IMR-90 (cell line): ENCODE measurements at regions not wholly inside any gene's neighbourhood (a gene's known extent, or its start where the extent isn't known, plus 50 kb on each side); places are given as distances from the start of the nearest gene placed in this dataset.
A peak's percentile ranks its signal among the peaks of the same experiment; 100 is the strongest.

Source experiments
- ATAC-seq: fragments of 200-7000 bp; cut with Tn5 transposase; 2 replicates; pipeline ENCODE4 v1.9.1; 2020; ENCODE audit warnings: low read depth, mild to moderate bottlenecking, moderate library complexity
- BruUV-seq: library from RNA; stranded (reverse); fragments of 400-500 nt; replicated peaks from 2 replicates; lab custom pipeline; 2021; lab: Mats Ljungman, UMichigan
- CTCF ChIA-PET: fragments of 300-600 bp; formaldehyde crosslinking; extraction: SDS; loops from one replicate; lab custom pipeline; 2021; ENCODE audit warnings: antibody characterized with exemption; lab: Yijun Ruan, JAX
- POLR2A ChIA-PET: fragments of 300-600 bp; sonication (Branson Sonifier 250); formaldehyde crosslinking; loops from one replicate; lab custom pipeline; 2022; ENCODE audit warnings: antibody characterized with exemption; ENCODE audit not compliant: unreplicated experiment; lab: Charles Lee
- DNase-seq: peaks from one replicate; pipeline ENCODE4 v3.0.0; 2013
- H2AFZ ChIP-seq: replicated peaks from 2 replicates; pipeline ENCODE3; 2013; ENCODE audit warnings: low read length, mild to moderate bottlenecking; ENCODE audit not compliant: poor library complexity
- H2AK5ac ChIP-seq: 2 replicates; pipeline ENCODE4 v1.6.1; 2013; ENCODE audit warnings: low read depth, low read length, inconsistent platforms
- H2AK9ac ChIP-seq: replicated peaks from 2 replicates; pipeline ENCODE3; 2013; ENCODE audit warnings: mild to moderate bottlenecking, low read depth, low read length, moderate library complexity; ENCODE audit not compliant: poor library complexity
- H2BK120ac ChIP-seq: 2 replicates; pipeline ENCODE4 v1.6.1; 2013; ENCODE audit warnings: low read depth, low read length, inconsistent platforms
- H2BK15ac ChIP-seq: 3 replicates; pipeline ENCODE4 v1.6.1; 2013; ENCODE audit warnings: low read depth, low read length, inconsistent platforms
- H2BK20ac ChIP-seq: 2 replicates; pipeline ENCODE4 v1.6.1; 2013; ENCODE audit warnings: low read depth, mild to moderate bottlenecking, inconsistent platforms, low read length, moderate library complexity
- H2BK5ac ChIP-seq: 2 replicates; pipeline ENCODE4 v1.6.1; 2013; ENCODE audit warnings: mild to moderate bottlenecking, low read depth, low read length, inconsistent platforms; ENCODE audit not compliant: poor library complexity, severe bottlenecking
- H3K14ac ChIP-seq: replicated peaks from 2 replicates; pipeline ENCODE4 v1.6.1; 2013; ENCODE audit warnings: low read depth, low read length, inconsistent platforms
- H3K18ac ChIP-seq: 2 replicates; pipeline ENCODE4 v1.6.1; 2013; ENCODE audit warnings: low read depth, low read length, control low read depth
- H3K23ac ChIP-seq: 2 replicates; pipeline ENCODE4 v1.6.1; 2013; ENCODE audit warnings: low read depth, low read length, inconsistent platforms
- H3K27ac ChIP-seq: 2 replicates; pipeline ENCODE4 v1.5.1; 2013; ENCODE audit warnings: mild to moderate bottlenecking, control low read depth, low read length; ENCODE audit not compliant: insufficient read depth
- H3K27me3 ChIP-seq: 2 replicates; pipeline ENCODE4 v1.6.1; 2013; ENCODE audit warnings: low read length; ENCODE audit not compliant: control insufficient read depth, insufficient read depth
- H3K36me3 ChIP-seq: 2 replicates; pipeline ENCODE4 v1.6.1; 2013; ENCODE audit warnings: low read length, mixed read lengths; ENCODE audit not compliant: control insufficient read depth, insufficient read depth
- H3K4ac ChIP-seq: 2 replicates; pipeline ENCODE4 v1.6.1; 2013; ENCODE audit warnings: low read depth, low read length, inconsistent platforms
- H3K4me1 ChIP-seq: 2 replicates; pipeline ENCODE4 v1.6.1; 2013; ENCODE audit warnings: low read length, mixed read lengths; ENCODE audit not compliant: control insufficient read depth, insufficient read depth
- H3K4me2 ChIP-seq: 2 replicates; pipeline ENCODE4 v1.6.1; 2013; ENCODE audit warnings: low read depth, mild to moderate bottlenecking, control low read depth, low read length, moderate library complexity
- H3K4me3 ChIP-seq: 2 replicates; pipeline ENCODE4 v1.5.1; 2013; ENCODE audit warnings: low read depth, mild to moderate bottlenecking, control low read depth, low read length, moderate library complexity; ENCODE audit not compliant: insufficient read depth
- H3K56ac ChIP-seq: 2 replicates; pipeline ENCODE4 v1.6.1; 2013; ENCODE audit warnings: low read length, inconsistent platforms; ENCODE audit not compliant: insufficient read depth; ENCODE audit errors: extremely low read depth
- H3K79me1 ChIP-seq, 2 experiments: 2 replicates each; pipeline ENCODE4 v1.6.1; 2013; ENCODE audit warnings: low read length in 2 of 2, inconsistent platforms in 1 of 2, low read depth in 1 of 2
- H3K9ac ChIP-seq: 2 replicates; pipeline ENCODE4 v1.6.1; 2013; ENCODE audit warnings: low read depth, low read length, control low read depth
- H3K9me1 ChIP-seq: 2 replicates; pipeline ENCODE4 v1.6.1; 2013; ENCODE audit warnings: low read length, inconsistent platforms; ENCODE audit not compliant: insufficient read depth
- H3K9me3 ChIP-seq: 2 replicates; pipeline ENCODE4 v1.6.1; 2013; ENCODE audit warnings: low read length; ENCODE audit not compliant: control insufficient read depth, insufficient read depth
- H4K20me1 ChIP-seq: 2 replicates; pipeline ENCODE4 v1.6.1; 2013; ENCODE audit warnings: low read length, inconsistent platforms; ENCODE audit not compliant: insufficient read depth
- H4K5ac ChIP-seq: 2 replicates; pipeline ENCODE4 v1.6.1; 2013; ENCODE audit warnings: mild to moderate bottlenecking, low read depth, low read length, control low read depth
- H4K8ac ChIP-seq, 2 experiments: 2 replicates each; pipeline ENCODE4 v1.6.1; 2013; ENCODE audit warnings: low read depth in 2 of 2, low read length in 2 of 2, control low read depth in 1 of 2, inconsistent platforms in 1 of 2
- H4K91ac ChIP-seq: 2 replicates; pipeline ENCODE4 v1.6.1; 2013; ENCODE audit warnings: low read depth, low read length, inconsistent platforms; ENCODE audit not compliant: insufficient read depth
- BHLHE40 ChIP-seq: fragments of 150-350 bp; IDR thresholded peaks from 2 replicates; pipeline ENCODE4 v1.6.1; 2016; ENCODE audit warnings: mild to moderate bottlenecking, low read depth, low read length
- CHD1 ChIP-seq: IDR thresholded peaks from 2 replicates; pipeline ENCODE4 v1.6.1; 2012; ENCODE audit warnings: low read depth, low read length, improper control_type of control experiment
- FOS ChIP-seq: fragments of 150-350 bp; IDR thresholded peaks from 2 replicates; pipeline ENCODE4 v1.6.1; 2016; ENCODE audit warnings: low read depth, low read length
- MAFK ChIP-seq: IDR thresholded peaks from 2 replicates; pipeline ENCODE4 v1.6.1; 2012; ENCODE audit warnings: low read depth, low read length, improper control_type of control experiment
- MAZ ChIP-seq: IDR thresholded peaks from 2 replicates; pipeline ENCODE4 v1.6.1; 2012; ENCODE audit warnings: low read depth, mild to moderate bottlenecking, low read length, improper control_type of control experiment, moderate library complexity, borderline replicate concordance
- MXI1 ChIP-seq: IDR thresholded peaks from 2 replicates; pipeline ENCODE4 v1.6.1; 2012; ENCODE audit warnings: low read depth, mild to moderate bottlenecking, low read length, moderate library complexity, borderline replicate concordance
- NFE2L2 ChIP-seq: fragments of 150-350 bp; IDR thresholded peaks from 2 replicates; pipeline ENCODE4 v1.6.1; 2016; ENCODE audit warnings: low read depth, mild to moderate bottlenecking, low read length
- POLR2A ChIP-seq: IDR thresholded peaks from 2 replicates; pipeline ENCODE4 v1.6.1; 2012; ENCODE audit warnings: mild to moderate bottlenecking, low read depth, low read length
- RAD21 ChIP-seq: IDR thresholded peaks from 2 replicates; pipeline ENCODE4 v1.6.1; 2012; ENCODE audit warnings: low read length, improper control_type of control experiment
- RCOR1 ChIP-seq: IDR thresholded peaks from 2 replicates; pipeline ENCODE4 v1.6.1; 2012; ENCODE audit warnings: mild to moderate bottlenecking, low read length, improper control_type of control experiment; ENCODE audit not compliant: insufficient replicate concordance
- RFX5 ChIP-seq: IDR thresholded peaks from 2 replicates; pipeline ENCODE4 v1.8.0; 2012; ENCODE audit warnings: low read depth, mild to moderate bottlenecking, low read length, moderate library complexity
- SMC3 ChIP-seq: fragments of 150-350 bp; IDR thresholded peaks from 2 replicates; pipeline ENCODE4 v1.6.1; 2016; ENCODE audit warnings: low read depth, mild to moderate bottlenecking, antibody characterized with exemption, low read length, moderate library complexity
- WGBS, 2 experiments: methylation state at CpG; one replicate each; pipeline versions ENCODE4 v1.1.5 to v1.1.7; 2013; ENCODE audit warnings: missing lambda C conversion rate in 2 of 2; ENCODE audit not compliant: insufficient read length in 1 of 2; ENCODE audit errors: extremely low coverage in 2 of 2; 5-methylcytosine and 5-hydroxymethylcytosine counted together
- dilution Hi-C: fragments of 300-500 bp; cut with HindIII; formaldehyde crosslinking; loops from one replicate; pipeline ENCODE4 v1.14.3; 2018; ENCODE audit warnings: low sequenced_read_pairs; ENCODE audit not compliant: unreplicated experiment
- in situ Hi-C: fragments of 300-500 bp; cut with MboI; formaldehyde crosslinking; loops from 3 replicates; pipeline ENCODE4 v1.14.3; 2019; ENCODE audit warnings: low sequenced_read_pairs, inconsistent platforms, mixed read lengths
- intact Hi-C: fragments of 100-400 bp; cut with micrococcal nuclease; formaldehyde crosslinking; loops from 2 replicates; pipeline ENCODE4 v1.10.0; 2022
- TF ChIP-seq, protein P1 (sequence below): fragments of 150-350 bp; IDR thresholded peaks from 2 replicates; pipeline ENCODE4 v1.6.1; 2016; ENCODE audit warnings: low read depth, mild to moderate bottlenecking, low read length, moderate library complexity, borderline replicate concordance
- TF ChIP-seq, protein P2 (sequence below): fragments of 150-350 bp; IDR thresholded peaks from 2 replicates; pipeline ENCODE4 v1.6.1; 2017; ENCODE audit warnings: mild to moderate bottlenecking, antibody characterized with exemption, low read length, low read depth

DNA sequence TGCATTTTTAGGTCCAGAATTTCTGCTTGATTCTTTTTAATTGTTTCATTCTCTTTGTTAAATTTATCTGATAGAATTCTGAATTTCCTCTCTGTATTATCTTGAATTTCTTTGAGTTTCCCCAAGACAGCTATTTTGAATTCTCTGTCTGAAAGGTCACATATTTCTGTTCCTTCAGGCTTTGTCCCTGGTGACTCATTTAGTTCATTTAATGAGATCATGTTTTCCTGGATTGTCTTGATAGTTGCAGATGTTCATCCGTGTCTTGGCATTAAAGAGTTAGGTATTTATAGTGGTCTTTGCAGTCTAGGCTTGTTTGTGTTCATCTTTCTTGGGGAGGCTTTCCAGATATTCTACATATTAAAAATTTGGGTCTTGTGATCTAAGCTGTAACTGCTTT, 694.8 kb upstream of the CCDC179 start:
- Histone ChIP-seq H3K36me3 (no peaks in the 10 kb centered on the region), H4K8ac (no peak overlapping the region), H3K14ac (no peak overlapping the region), H3K27ac (no peak overlapping the region), H3K79me1 (no peaks in the 10 kb centered on the region), H2BK20ac (peak overlapping the region; percentile 58; the same call in 1 of the 2 replicates), H4K20me1 (no peaks in the 10 kb centered on the region), H2AK9ac (no peak overlapping the region), H3K4me3 (no peak overlapping the region), H3K18ac (no peak overlapping the region; the same call in 1 of the 2 replicates), H2AFZ (no peak overlapping the region), H3K4me2 (no peak overlapping the region), H2BK5ac (peak overlapping the region; percentile 27), H3K56ac (no peak overlapping the region), H3K9me3 (no peaks in the 10 kb centered on the region; the same call in 1 of the 2 replicates), H3K9ac (no peak overlapping the region), H4K5ac (no peak overlapping the region), H2BK120ac (peak overlapping the region; percentile 71; the same call in 1 of the 2 replicates), H3K4ac (peak overlapping the region; percentile 59; the same call in 1 of the 2 replicates), H2BK15ac (no peak overlapping the region), H3K23ac (no peak overlapping the region), H2AK5ac (no peak overlapping the region), H3K9me1 (no peaks in the 10 kb centered on the region), H3K4me1 (peaks cover 2% of the 10 kb centered on the region; the same call in 1 of the 2 replicates), H4K91ac (no peak overlapping the region), H3K27me3 (no peaks in the 10 kb centered on the region)
- intact Hi-C loops, result no loop called here
- no TSS peak for BruUV-seq
- in situ Hi-C loops, result no loop called here
- TF ChIP-seq RFX5, result no peak
- no peak for TF ChIP-seq NFE2L2
- no peak for TF ChIP-seq MXI1
- TF ChIP-seq POLR2A, result no peak
- TF ChIP-seq SMC3, result no peak
- no peak for TF ChIP-seq MAZ
- no peak for TF ChIP-seq RCOR1
- TF ChIP-seq, protein P1, sequence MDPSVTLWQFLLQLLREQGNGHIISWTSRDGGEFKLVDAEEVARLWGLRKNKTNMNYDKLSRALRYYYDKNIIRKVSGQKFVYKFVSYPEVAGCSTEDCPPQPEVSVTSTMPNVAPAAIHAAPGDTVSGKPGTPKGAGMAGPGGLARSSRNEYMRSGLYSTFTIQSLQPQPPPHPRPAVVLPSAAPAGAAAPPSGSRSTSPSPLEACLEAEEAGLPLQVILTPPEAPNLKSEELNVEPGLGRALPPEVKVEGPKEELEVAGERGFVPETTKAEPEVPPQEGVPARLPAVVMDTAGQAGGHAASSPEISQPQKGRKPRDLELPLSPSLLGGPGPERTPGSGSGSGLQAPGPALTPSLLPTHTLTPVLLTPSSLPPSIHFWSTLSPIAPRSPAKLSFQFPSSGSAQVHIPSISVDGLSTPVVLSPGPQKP, result no peak
- TF ChIP-seq FOS, result no peak
- TF ChIP-seq RAD21, result no peak
- TF ChIP-seq BHLHE40, result no peak
- no peak for TF ChIP-seq CHD1
- no peak for TF ChIP-seq MAFK
- TF ChIP-seq, protein P2, sequence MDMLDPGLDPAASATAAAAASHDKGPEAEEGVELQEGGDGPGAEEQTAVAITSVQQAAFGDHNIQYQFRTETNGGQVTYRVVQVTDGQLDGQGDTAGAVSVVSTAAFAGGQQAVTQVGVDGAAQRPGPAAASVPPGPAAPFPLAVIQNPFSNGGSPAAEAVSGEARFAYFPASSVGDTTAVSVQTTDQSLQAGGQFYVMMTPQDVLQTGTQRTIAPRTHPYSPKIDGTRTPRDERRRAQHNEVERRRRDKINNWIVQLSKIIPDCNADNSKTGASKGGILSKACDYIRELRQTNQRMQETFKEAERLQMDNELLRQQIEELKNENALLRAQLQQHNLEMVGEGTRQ, result no peak
- WGBS, 2 experiments, result no CpG with 5 or more reads among the region's 1 CpG
- CTCF ChIA-PET, result no interaction called here
- dilution Hi-C loops, result no loop called here
- DNase-seq (peak; percentile 76), ATAC-seq (peak; percentile 54)
- POLR2A ChIA-PET, result no interaction called here
